Superior temporal gyrus (tissue), 1 donor: ENCODE measurements at regions not wholly inside any gene's neighbourhood (a gene's known extent, or its start where the extent isn't known, plus 50 kb on each side); places are given as distances from the start of the nearest gene placed in this dataset.
A peak's percentile ranks its signal among the peaks of the same experiment; 100 is the strongest.

Experiments used
- DNase-seq: peaks from one replicate; pipeline ENCODE4 v3.0.0-alpha.2; 2016; ENCODE audit errors: extremely low spot score

DNA sequence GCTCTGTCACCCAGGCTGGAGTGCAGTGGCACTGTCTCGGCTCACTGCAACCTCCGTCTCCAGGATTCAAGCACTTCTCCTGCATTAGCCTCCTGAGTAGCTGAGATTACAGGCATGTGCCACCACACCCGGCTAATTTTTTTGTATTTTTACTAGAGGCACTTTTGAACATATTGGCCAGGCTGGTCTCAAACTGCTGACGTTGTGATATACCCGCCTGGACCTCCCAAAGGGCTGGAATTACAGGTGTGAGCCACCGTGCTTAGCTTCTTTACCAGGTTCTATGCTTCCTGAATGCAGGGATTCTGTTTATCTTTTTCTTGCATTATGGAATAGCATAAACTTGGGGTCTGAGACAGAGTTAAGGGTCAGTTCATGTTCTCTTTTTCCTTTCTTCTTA lies 317.9 kb upstream of the RBFOX1 start:
- no peak for DNase-seq

DNA sequence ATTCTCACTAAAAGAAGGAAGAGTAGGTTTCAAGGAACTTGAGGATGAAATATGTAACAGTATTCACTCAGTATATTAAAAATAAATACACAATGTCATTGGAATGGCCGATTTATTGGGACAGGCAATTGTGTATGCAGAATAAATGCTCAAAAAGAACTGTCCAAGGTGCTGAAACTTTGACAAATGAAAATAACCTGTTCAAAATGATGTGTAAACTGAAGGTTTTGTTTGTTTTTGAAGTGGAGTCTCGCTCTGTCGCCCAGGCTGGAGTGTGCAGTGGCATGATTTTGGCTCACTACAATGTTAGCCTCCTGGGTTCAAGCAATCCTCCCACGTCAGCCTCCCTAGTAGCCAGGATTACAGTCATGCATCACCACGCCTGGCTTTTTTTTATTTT lies 318.7 kb upstream of the RBFOX1 start:
- no peak for DNase-seq

DNA sequence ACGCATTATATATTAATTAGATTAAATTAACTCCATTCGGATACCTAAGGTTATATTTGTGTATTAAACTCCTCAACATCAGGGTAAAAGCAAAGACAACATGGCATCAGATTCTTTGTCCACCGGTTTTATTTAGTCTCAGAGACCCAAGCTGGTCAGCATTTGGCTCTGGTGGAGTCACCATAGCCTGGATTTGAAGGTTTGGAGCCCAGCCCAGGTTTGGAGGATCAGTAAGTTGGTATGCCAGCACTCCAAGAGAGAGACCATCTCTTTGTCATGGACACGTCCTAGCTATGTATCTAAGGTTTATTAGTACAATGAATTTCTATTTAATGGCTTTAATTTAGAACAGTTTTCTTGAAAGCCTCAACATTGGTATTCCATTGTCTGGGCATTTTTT lies 328.4 kb upstream of the RBFOX1 start:
- no peak for DNase-seq

DNA sequence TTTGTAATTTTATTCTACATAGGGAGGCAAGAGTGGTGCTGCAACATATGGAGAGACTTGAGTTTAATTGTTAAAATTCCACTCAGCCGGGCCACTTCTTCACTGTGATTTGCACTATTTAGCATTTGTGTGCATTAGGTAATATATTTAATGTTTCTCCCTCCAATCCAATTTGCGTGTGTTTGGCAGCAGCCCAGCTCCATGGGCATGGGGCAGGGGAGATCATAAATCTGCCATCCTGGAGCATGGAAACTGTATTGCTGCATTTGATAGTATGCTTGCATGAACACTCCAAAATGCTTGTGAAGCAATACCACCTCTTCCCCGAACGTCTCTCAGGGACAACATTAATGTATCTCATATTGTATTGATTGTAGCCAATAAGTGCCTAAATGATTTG lies 339.1 kb upstream of the RBFOX1 start:
- DNase-seq, result no peak

DNA sequence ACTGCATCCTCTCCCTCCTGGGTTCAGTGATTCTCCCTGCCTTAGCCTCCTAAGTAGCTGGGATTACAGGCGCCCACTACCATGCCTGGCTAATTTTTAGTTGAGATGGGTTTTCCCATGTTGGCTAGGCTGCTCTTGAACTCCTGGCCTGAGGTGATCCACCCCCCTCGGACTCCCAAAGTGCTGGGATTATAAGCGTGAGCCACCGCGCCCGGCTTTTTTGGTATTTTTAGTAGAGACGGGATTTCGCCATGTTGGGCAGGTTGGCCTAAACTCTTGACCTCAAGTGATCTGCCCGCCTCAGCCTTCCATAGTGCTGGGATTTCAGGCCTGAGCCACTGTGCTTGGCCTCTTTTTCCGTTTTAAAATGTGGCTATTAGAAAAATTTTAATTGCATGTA lies 343.8 kb upstream of the RBFOX1 start:
- no peak for DNase-seq

DNA sequence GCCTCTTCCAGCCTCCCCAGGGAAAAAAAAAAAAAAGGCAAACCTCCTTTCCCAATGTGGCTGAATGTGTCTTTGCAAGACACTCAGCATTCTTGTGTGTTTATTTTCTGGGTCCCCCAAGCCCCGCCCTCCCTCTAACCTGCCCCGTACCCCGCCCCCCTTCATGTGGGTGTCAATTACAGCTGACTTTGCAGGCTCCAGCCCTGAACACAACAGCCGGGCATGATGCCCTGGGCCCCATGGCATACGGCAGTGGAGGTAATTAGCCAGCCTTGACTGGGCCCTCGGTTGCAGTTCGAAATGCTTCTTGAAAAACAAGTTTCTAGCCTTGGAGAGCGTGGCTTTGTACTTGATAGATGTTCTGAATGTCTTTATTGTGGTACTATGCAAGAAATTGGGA lies 354.7 kb upstream of the RBFOX1 start:
- no peak for DNase-seq

DNA sequence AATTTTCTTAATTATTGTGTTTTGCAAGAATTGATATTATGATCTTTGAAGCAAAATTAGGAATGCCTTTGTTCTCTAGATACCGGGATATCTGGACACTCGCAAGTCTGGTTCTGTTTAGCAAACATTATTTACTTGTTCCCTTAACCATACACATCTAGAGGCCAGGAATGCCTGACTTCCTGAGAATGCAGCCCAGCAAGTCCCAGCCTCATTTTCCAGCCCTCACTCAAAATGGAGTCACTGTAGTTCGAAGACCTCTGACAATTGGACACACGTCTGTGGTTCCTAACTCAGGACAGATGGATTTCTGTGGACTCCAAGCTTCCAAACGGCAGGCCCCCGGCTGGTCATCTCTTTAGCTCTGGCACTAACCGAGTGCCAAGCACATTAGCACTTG lies 355.4 kb upstream of the RBFOX1 start:
- DNase-seq, result no peak

DNA sequence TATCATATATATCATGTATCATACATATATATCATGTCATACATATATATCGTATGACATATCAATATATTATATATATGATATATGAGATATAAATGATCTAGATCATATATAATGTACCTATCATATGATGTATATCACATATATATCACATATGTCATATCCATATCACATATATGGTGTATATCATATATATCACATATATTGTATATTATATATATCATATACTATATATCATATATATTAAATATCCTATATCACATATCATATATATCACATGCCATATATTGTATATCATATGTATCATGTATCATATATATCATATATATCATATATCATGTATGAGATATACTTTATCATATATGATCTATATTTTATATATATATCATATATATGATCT lies 355.9 kb upstream of the RBFOX1 start:
- no peak for DNase-seq

DNA sequence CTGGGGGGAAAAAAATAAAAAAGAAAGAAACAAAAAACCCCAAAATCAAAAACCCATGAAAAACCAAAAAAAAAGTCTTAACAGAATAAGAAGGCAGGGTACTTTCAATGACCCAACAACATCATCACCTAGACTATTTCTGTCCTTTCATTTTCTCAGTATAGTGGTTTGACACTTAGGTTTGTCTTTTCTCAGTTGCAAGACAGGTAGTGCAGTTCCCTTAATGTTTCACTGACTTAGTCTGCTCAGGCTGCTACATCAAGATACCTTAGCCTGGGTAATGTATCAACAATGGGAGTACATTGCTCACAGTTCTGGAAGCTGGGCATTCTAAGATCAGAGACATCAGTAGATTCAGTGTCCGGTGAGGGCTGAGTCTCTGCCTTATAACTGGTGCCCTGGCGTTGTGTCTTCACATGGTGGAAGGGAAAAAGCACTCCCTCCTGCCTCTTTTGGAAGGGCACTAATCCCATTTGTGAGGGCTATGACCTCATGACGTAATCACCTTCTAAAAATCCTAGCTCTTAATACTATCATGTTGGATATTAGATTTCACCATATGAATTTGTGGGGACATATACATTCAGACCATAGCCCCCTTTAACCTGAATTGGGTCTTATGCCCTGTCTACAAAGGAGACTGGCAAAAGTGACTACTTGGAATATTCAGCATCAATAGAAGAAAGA lies 362.3 kb upstream of the RBFOX1 start:
- DNase-seq, result no peak

DNA sequence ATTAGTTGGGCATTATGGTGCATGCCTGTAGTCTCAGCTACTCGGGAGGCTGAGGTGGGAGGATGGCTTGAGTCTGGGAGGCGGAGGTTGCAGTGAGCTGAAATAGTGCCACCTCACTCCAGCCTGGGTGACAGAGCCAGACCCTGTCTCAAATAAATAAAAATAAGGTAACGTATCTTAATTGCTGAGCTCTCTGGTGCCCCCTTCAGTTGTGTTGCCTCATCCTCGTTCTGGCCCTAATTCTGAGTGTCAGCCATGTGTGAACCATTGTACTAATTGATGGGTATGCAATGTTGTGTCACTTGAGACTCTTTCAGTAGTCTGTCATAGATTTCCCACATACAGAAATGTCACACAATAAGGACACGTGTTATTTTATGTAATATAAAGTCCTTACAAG lies 363.1 kb upstream of the RBFOX1 start:
- DNase-seq, result no peak

DNA sequence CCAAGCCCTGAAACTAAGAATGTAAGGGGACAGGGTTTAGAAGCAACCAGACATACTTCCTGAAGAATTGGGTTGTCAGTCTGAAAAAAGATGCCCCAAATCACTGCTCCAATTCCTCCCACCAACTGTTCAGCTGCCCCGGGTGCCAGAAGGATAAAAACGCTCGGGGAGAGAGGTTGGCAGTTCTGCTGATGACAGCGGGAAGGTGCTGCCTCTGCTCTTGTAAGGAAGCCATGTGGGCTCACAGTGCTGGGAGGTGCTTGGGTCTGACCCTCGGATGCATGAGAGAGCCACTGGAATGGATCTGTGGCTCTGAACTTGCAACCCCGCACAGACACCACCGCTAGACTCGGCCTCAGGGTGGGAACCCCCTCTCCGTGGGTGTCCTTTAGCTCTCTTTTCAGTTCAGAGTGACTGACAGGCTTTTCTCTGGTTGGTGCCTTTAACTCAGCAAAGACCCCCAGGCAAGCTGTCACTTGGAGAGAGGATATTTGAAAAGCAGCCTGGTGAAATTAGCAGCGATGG lies 364.8 kb upstream of the RBFOX1 start:
- no peak for DNase-seq

DNA sequence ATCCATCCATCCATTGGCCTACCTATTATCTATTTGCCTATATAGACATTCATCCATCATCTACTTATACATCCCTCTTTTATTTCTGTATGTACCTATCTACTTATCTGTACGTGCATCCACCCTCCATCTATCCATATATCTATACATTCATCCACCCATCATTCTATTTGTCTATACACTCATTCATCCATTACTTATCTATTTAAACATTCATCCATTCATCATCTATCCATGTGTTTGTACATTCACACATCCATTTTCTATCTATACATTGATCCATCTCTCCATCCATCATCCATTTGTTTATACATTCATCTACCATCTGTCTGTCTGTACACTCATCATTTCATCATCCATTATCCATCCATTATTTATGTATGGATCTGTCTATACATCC lies 365.7 kb upstream of the RBFOX1 start:
- no peak for DNase-seq

DNA sequence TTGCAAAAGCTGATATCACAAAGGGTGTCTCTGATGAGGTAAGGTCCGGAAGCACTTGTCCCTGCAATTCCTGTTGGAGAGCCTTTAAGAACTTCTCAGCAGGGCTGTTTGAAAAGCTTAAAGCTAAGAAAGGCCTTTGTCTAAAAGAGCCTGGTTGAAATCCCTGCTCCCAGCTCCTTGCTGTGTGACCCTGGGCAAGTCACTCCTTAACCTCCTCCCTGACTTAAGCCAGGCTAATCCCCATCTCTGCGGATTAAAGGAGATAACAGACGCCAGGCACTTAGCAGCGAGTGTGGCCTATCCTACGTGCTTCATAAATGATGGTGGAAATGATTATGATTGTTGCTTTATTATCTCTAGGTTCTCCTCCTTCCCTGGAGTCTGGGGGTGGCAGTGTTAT lies 368.0 kb upstream of the RBFOX1 start:
- no peak for DNase-seq

DNA sequence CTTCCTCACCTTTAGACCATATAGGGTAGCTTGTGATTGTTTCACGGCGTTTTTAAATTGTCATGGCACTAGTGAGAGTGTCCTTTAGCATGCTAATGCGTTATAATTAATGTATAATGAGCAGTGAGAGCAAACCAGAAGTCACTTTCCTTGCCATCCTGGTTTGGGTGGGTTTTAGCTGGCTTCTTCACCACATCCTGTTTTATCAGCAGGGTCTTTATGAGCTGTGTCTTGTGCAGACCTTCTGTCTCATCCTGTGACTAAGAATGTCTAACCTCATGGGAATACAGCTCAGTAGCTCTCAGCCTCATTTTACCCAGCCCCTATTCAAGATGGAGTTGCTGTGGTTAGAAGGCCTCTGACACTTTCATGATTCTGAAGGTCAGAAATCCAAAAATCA lies 370.9 kb upstream of the RBFOX1 start:
- DNase-seq, result no peak

DNA sequence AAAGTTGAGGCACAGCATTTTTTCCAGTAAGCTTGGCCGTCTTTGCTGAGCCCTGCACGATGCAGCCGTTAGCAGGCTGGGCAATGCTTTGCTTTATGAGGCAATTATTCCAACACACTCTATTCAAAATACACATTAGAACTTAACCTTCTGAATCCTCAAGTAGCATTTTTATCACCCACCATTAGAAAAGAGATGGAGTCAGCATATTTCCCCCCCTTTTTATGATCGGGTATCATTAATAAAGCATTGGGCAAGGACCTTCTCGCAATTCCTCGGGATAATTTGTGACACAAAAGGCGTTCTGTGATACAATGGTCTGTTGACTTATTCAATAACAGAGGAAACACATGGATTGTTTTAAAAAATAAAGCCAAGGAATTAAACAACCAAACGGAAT lies 374.5 kb upstream of the RBFOX1 start:
- no peak for DNase-seq

DNA sequence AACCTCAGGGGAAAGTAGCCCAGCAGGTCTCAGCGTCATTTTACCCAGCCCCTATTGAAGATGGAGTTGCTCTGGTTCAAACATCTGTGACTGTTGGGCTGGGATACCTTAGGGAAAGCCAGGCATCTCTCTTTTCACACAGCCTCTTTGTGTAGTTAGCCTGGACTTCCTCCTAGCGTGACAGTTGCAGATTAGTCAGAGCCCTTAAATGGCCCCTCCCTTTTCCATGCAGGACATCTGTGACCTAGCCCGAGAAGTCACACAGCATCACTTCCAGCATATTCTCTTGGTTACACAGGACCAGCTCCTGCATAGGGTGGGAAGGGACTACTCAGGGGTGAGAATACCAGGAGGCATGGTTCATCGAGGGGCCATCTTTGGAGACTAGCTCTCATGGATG lies 375.0 kb upstream of the RBFOX1 start:
- DNase-seq, result no peak

DNA sequence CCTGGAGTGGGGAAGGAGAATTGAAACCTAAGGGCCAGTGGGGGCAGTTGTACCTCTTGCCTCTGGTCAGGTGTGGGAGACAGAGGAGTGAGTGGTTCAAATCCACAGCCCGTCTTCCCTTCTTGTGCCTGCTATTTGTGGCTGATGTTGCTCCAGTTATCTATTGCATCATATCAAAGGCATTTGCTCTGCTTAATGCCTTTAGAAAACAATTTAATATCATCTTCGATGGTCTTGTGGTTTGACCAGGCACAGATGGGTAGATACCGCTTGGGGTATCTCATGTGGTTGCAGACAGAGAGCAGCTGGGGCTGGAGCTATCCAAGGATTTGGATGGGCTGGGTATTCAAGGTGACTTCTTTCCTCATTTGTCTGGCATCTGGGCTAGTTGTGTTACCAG lies 376.1 kb upstream of the RBFOX1 start:
- no peak for DNase-seq

DNA sequence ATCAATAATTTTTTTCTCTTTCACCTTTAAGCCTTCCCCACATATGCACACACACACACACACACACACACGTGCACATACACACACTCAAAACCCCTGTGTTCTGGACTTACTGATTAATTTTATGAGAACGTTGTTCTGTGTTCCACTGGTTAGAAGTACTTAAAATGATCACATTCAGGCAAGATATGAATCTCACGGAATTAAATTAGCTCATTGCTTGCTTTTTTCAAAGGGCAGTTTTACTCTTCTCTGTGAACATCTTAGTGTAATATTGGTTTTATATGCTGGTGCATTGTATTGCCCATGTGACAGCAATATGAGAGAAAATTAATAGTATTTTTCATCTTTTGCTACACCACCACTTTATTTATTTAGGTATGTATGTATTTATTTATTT lies 377.3 kb upstream of the RBFOX1 start:
- DNase-seq, result no peak

DNA sequence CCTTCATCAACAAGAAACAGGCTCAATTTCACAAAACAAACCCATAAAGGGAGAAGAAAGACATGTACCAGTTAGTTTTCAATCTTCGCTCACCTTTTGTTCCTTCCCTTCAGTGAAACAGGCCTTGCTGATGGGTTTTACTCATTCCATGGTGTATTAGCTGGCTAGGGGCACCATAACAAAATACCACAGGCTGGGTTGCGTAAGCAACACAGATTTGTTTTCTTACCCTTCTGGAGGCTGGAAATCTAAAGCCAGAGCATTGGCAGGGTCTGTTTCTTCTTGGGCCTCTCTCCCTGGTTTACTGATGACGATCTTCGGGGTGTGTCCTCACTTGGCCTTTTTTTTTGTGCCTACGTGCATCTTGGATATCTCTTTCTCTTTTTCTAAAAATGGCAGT lies 383.4 kb upstream of the RBFOX1 start:
- DNase-seq, result no peak

DNA sequence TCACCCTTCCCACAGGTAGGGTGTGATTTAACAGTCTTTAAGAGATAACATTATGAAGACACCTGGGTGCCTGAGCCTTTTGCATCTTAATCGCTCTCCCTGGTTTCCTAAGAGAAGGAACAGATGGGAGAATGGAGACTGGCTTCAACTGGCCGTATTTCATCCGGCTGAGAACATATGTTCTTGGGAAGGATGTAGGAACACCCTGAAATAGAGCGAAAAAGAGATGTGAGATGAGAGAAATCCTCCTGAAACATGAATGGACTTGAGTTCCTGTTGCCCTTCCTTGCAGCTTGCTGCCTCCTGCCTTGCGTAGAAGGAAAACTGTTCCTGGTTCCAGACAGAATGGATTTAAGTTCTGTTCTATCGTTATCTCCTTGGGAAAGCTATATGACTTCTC lies 385.4 kb upstream of the RBFOX1 start:
- DNase-seq, result peak; percentile 72

DNA sequence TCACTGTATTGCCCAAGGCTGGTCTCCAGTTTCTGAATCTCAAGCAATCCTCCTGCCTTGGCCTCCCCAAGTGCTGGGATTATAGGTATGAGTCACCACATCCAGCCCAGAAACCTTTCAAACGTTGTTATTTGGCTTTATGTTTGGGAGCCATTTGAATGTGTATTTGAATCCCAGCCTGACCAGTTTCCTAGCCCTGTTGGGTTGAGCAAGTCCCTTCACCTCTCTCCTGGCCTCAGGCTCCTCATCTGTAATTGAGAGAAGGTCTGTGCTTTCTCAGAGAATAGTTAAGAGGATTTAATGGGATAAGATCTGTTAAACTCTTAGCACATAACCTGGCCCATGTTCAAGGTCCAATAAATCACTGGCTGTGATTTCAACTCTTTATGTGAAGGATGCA lies 385.8 kb upstream of the RBFOX1 start:
- no peak for DNase-seq

DNA sequence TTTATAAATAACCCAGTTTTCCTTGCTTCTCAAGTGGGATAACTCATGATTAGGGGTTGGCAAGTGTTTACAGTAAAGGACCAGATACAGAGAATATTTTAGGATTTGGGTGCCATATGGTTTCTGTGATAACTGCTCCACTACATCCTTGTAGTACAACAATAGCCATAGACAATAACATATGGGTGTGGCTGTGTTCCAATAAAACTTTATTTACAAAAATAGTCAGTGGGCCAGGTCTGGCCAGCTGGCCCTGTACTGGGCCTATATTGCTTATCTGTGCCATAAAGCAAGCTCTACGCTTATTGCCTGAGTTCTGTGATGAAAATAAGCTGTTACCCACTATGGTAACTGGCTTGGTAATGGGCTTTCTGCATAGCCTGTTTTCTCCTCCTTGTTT lies 386.5 kb upstream of the RBFOX1 start:
- no peak for DNase-seq

DNA sequence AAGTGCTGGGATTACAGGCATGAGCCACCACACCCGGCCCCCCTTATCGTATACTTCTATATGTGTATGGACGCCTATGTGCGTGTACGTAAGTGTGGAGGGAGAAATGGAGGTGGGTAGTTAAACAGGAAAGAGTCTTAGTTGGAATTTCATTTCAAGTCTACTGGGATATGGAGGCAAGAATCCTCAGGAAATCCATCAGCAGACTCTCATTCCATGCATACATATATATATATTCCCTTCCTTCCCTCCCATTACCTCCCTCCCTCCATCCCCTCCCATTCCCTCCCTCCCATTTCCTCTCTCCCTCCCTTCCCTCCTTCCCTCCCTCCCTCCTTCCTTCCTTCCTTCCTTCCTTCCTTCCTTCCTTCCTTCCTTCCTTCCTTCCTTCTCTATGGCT lies 391.7 kb upstream of the RBFOX1 start:
- DNase-seq, result no peak

DNA sequence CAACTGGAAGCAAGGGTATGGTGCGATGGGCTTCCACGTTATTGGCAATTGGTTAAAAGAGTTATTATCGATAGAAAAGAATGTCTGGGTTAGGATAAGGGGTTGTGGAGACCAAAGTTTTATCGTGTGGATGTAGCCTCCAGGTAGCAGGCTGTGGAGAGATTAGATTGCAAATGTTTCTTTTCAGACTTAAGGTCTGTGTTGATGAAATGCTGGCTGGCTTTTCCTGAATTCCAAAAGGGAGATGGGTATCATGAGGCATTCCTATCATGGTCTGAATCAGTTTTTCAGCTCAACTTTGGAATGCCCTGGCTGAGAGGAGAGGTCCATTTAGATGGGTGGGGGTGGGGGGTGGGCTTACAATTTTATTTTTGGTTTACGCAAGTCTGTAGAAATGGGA lies 395.0 kb upstream of the RBFOX1 start:
- DNase-seq, result no peak
